GM18861 (cell line): ENCODE measurements at regions not wholly inside any gene's neighbourhood (a gene's known extent, or its start where the extent isn't known, plus 50 kb on each side); places are given as distances from the start of the nearest gene placed in this dataset.
A peak's percentile ranks its signal among the peaks of the same experiment; 100 is the strongest.
"Not testable (repeated sequence)": the region's sequence is repeated elsewhere in the genome, so short reads cannot be mapped to it uniquely, and the experiment has no call there.

Experiments used
- ATAC-seq: cut with Tn5 transposase; IDR thresholded peaks from one replicate; pipeline ENCODE4 v1.9.1; 2021; ENCODE audit not compliant: unreplicated experiment

- no peak for ATAC-seq
Observed at GRCh38 chr1:101366513-101367215, 129.8 kb downstream of the S1PR1 start.

GRCh38 chr1:101367630-101368029 lies 130.8 kb downstream of the S1PR1 start:
- ATAC-seq, result no peak

- no peak for ATAC-seq
Observed at GRCh38 chr1:101370488-101370887, 133.7 kb downstream of the S1PR1 start.

- peak; percentile 97 for ATAC-seq
Observed at GRCh38 chr1:101371259-101371658, 134.4 kb downstream of the S1PR1 start.

- ATAC-seq, result no peak
Observed at GRCh38 chr1:101373570-101373969, 136.8 kb downstream of the S1PR1 start.

DNA sequence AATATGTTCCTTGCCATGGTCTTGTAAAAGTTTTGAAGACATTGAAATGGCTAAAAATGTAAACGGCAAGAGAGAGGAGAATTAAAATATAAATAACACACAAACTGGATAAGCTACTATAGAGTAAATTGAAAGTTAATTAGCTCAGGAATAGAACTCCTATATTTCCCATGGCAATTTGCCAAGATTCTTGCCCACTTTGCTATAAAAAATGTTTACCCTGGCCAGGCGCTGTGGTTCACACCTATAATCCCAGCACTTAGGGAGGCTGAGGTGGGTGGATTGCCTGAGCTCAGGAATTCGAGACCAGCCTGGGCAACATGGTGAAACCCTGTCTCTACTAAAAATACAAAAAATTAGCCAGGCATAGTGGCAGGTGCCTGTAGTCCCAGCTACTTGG lies 138.6 kb downstream of the S1PR1 start:
- ATAC-seq, result not testable (repeated sequence)

- ATAC-seq, result no peak
Observed at GRCh38 chr1:101376121-101377083, 139.6 kb downstream of the S1PR1 start.

- ATAC-seq, result no peak
Observed at GRCh38 chr1:101377084-101377835, 140.4 kb downstream of the S1PR1 start.

- ATAC-seq, result no peak
Observed at GRCh38 chr1:101379037-101379436, 142.2 kb downstream of the S1PR1 start.

DNA sequence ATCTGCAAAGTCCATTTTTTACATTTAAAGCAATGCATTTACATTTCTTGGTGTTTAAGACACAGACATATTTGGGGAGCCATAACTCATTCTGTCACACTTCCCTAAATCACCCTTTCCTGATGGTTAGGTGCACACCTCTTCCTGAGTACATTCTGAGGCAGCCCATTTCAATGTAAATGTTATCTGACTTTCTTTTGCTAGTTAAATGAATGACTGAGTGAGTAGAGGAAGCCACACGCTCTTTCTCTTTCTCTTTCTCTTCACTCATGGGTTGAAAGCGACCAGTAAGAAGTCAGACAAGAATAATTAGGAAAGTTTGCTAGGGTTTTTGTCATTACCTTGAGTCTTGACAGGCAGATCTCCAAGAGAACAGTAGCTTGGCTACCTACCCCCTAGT lies 143.1 kb downstream of the S1PR1 start:
- ATAC-seq, result peak; percentile 95

DNA sequence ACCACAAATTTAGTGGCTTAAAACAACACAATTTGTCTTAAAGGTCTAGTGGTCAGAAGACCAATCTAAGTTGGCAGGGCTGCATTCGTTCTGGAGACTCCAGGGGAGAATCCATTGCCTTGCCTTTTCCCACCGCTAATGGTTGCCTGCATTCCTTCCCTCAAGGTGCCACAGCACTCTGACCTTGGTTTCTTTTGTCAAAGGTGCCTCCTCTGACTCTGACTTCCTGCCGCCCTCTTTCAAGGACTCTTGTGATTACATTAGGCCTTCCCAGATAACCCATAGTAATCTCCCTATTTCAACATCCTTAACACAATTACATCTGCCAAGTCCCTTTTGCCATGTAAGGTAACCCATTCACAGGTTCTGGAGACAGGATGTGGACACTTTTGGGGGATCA lies 145.3 kb downstream of the S1PR1 start:
- ATAC-seq, result no peak

GRCh38 chr1:101388904-101389546 lies 152.2 kb downstream of the S1PR1 start:
- ATAC-seq, result peak; percentile 95

DNA sequence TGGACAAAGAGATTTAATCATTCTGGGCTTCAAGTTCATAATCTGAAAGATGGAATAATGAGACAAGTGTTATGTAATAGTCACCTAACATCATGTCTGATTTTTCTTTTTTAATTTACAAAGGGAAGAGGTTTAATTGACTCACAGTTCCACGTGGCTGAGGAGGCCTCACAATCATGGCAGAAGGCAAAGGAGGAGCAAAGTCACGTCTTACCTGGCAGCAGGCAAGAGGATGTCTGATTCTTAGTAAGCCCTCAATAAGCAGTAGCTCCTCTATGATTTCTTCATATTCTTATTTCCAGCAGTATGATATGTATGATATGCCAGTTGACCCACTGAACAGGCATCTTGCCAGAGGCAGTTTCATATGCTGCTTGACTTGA lies 152.7 kb downstream of the S1PR1 start:
- ATAC-seq, result no peak

GRCh38 chr1:101392552-101392951 lies 155.7 kb downstream of the S1PR1 start:
- ATAC-seq, result no peak

GRCh38 chr1:101394041-101394440 lies 157.2 kb downstream of the S1PR1 start:
- ATAC-seq, result no peak

DNA sequence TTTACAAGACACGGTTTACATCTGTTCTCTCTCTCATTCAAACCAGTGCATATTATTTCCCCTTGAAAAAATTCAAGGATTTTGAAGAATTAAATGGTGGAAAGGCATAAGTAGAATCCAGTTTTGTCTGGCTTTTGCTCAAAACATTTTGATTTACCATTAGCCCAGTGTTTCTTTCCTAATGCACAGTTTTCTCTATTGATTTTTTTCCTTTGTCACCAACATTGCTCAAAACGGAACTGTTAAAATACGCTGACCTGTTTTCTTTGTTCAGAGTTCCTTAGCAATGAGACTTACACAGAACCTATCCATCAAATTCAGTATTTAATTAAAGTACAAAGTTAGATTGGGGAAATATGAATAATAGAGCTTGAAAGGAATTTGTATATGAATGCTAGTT lies 162.4 kb downstream of the S1PR1 start:
- no peak for ATAC-seq

DNA sequence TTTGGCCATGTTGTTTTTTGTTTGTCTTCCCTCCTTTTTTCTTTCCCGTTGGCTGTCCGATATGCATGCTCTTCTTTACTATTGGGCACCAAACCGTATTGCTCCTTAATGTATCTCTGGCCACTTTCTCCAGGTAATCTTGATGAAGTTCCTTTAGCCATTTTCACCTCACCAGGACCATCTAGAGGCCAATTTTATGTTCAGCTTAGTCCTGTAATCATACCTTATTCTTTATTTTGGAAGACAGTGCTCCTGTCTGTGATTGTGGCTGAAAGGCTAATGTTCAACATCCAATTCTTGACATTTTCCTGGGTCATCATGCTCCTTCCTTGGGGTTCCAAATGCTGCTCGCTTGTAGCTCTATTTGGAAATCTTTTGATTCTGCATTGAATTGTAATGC lies 169.5 kb downstream of the S1PR1 start:
- ATAC-seq, result no peak

GRCh38 chr1:101406681-101407080 lies 169.9 kb downstream of the S1PR1 start:
- ATAC-seq, result no peak

- peak; percentile 71 for ATAC-seq
Observed at GRCh38 chr1:101407505-101408211, 170.8 kb downstream of the S1PR1 start.
